H1 (cell line): ENCODE measurements at regions not wholly inside any gene's neighbourhood (a gene's known extent, or its start where the extent isn't known, plus 50 kb on each side); places are given as distances from the start of the nearest gene placed in this dataset.

ENCODE experiments used
- CTCF ChIA-PET: fragments of 300-600 bp; sonication (Branson Sonifier 250); formaldehyde crosslinking; loops from one replicate; lab custom pipeline; 2021; ENCODE audit not compliant: partially characterized antibody; lab: Charles Lee
- POLR2A ChIA-PET: fragments of 300-600 bp; sonication (Branson Sonifier 250); formaldehyde crosslinking; loops from one replicate; lab custom pipeline; 2021; ENCODE audit warnings: inconsistent platforms; ENCODE audit not compliant: partially characterized antibody; lab: Charles Lee
- DNase-seq, 2 experiments: peaks; one replicate each; pipeline versions ENCODE4 v3.0.0 to v3.0.0-alpha.2; 2010 to 2022; ENCODE audit warnings: low spot score in 2 of 2, low read depth in 1 of 2, mixed read lengths in 1 of 2
- FAIRE-seq: peaks from 2 replicates; lab custom pipeline; 2011; peaks lifted over from hg19 to GRCh38; lab: Jason Lieb, UNC
- H2AFZ ChIP-seq: 2 replicates; pipeline ENCODE4 v1.8.1; 2012; ENCODE audit warnings: low read length, inconsistent platforms
- H2AK5ac ChIP-seq: 2 replicates; pipeline ENCODE4 v1.6.1; 2013; ENCODE audit warnings: low read depth, low read length
- H2BK120ac ChIP-seq: replicated peaks from 2 replicates; pipeline ENCODE3; 2013; ENCODE audit warnings: low read depth, low read length, inconsistent platforms
- H2BK12ac ChIP-seq: 2 replicates; pipeline ENCODE4 v1.6.1; 2013; ENCODE audit warnings: low read depth, low read length
- H2BK15ac ChIP-seq: 2 replicates; pipeline ENCODE4 v1.6.1; 2013; ENCODE audit warnings: low read length
- H2BK20ac ChIP-seq: 2 replicates; pipeline ENCODE4 v1.6.1; 2013; ENCODE audit warnings: low read length
- H2BK5ac ChIP-seq: 2 replicates; pipeline ENCODE4 v1.6.1; 2013; ENCODE audit warnings: low read depth, low read length
- H3K14ac ChIP-seq: 2 replicates; pipeline ENCODE4 v1.6.1; 2013; ENCODE audit warnings: inconsistent platforms; ENCODE audit not compliant: insufficient read length
- H3K18ac ChIP-seq: 2 replicates; pipeline ENCODE4 v1.6.1; 2013; ENCODE audit warnings: low read length; ENCODE audit errors: extremely low read depth
- H3K23ac ChIP-seq: 2 replicates; pipeline ENCODE4 v1.6.1; 2013; ENCODE audit warnings: inconsistent platforms; ENCODE audit not compliant: insufficient read length
- H3K23me2 ChIP-seq: 2 replicates; pipeline ENCODE4 v1.6.1; 2013; ENCODE audit warnings: low read depth, low read length
- H3K27ac ChIP-seq: 2 replicates; pipeline ENCODE4 v1.6.1; 2011; ENCODE audit warnings: low read depth, low read length, inconsistent platforms
- H3K27me3 ChIP-seq, 4 experiments: replicated peaks in 1 of 4; 1 replicate in 1 of 4; 2 replicates in 3 of 4; pipeline versions ENCODE4 v1.6.1 to v1.8.1; 2011 to 2013; ENCODE audit warnings: low read length in 3 of 4, mild to moderate bottlenecking in 3 of 4, inconsistent platforms in 2 of 4, mixed read lengths in 2 of 4, moderate library complexity in 1 of 4; ENCODE audit not compliant: control insufficient read depth in 3 of 4, insufficient read depth in 3 of 4; ENCODE audit errors: extremely low read depth in 1 of 4
- H3K36me3 ChIP-seq, 4 experiments: 2 replicates each; pipeline versions ENCODE4 v1.6.1 to v1.8.1; 2011 to 2013; ENCODE audit warnings: mild to moderate bottlenecking in 4 of 4, low read length in 3 of 4, moderate library complexity in 2 of 4, control low read depth in 1 of 4, inconsistent platforms in 1 of 4; ENCODE audit not compliant: insufficient read depth in 4 of 4, control insufficient read depth in 2 of 4
- H3K4ac ChIP-seq: replicated peaks from 2 replicates; pipeline ENCODE3; 2013; ENCODE audit warnings: low read length, low read depth, mixed read lengths, inconsistent platforms; ENCODE audit not compliant: insufficient read length
- H3K4me1 ChIP-seq, 4 experiments: replicated peaks in 1 of 4; 1 replicate in 1 of 4; 2 replicates in 3 of 4; pipeline versions ENCODE4 v1.6.1 to v1.8.1; 2011 to 2013; ENCODE audit warnings: low read length in 3 of 4, inconsistent platforms in 2 of 4, mixed read lengths in 1 of 4; ENCODE audit not compliant: insufficient read depth in 4 of 4, control insufficient read depth in 3 of 4
- H3K4me2 ChIP-seq, 2 experiments: 2 replicates each; pipeline versions ENCODE4 v1.6.1 to v1.8.1; 2011 to 2013; ENCODE audit warnings: low read depth in 2 of 2, low read length in 2 of 2, control low read depth in 1 of 2, inconsistent platforms in 1 of 2, mild to moderate bottlenecking in 1 of 2; ENCODE audit not compliant: insufficient read depth in 1 of 2
- H3K4me3 ChIP-seq, 4 experiments: fragments of 200-600, 300-600 bp in 1 of 4; sonication (generic), shearing (Covaris generic), sonication (Bioruptor Twin) in 1 of 4; 2 replicates each; pipeline versions ENCODE4 v1.5.1 to v1.8.1; 2011 to 2016; ENCODE audit warnings: low read length in 4 of 4, low read depth in 3 of 4, control low read depth in 2 of 4, inconsistent platforms in 2 of 4, mild to moderate bottlenecking in 2 of 4, mixed read lengths in 1 of 4, moderate library complexity in 1 of 4; ENCODE audit not compliant: insufficient read depth in 2 of 4; ENCODE audit errors: extremely low read depth in 1 of 4
- H3K56ac ChIP-seq: replicated peaks from 2 replicates; pipeline ENCODE3; 2013; ENCODE audit warnings: low read depth, mild to moderate bottlenecking, mixed read lengths, low read length, inconsistent platforms; ENCODE audit not compliant: insufficient read length
- H3K79me1 ChIP-seq: 2 replicates; pipeline ENCODE4 v1.6.1; 2013; ENCODE audit warnings: low read depth, low read length, control low read depth
- H3K79me2 ChIP-seq, 2 experiments: 2 replicates each; pipeline versions ENCODE4 v1.6.1 to v1.8.1; 2012 to 2013; ENCODE audit warnings: low read length in 2 of 2, mild to moderate bottlenecking in 2 of 2, inconsistent platforms in 1 of 2; ENCODE audit not compliant: insufficient read depth in 2 of 2, control insufficient read depth in 1 of 2
- H3K9ac ChIP-seq, 4 experiments: replicated peaks in 1 of 4; 1 replicate in 1 of 4; 2 replicates in 3 of 4; pipeline versions ENCODE4 v1.6.1 to v1.8.1; 2011 to 2013; ENCODE audit warnings: low read depth in 3 of 4, low read length in 3 of 4, control low read depth in 2 of 4, mild to moderate bottlenecking in 2 of 4, moderate library complexity in 2 of 4, inconsistent platforms in 1 of 4; ENCODE audit errors: extremely low read depth in 1 of 4
- H3K9me3 ChIP-seq, 2 experiments: 2 replicates each; pipeline versions ENCODE4 v1.6.1 to v1.8.1; 2012 to 2013; ENCODE audit warnings: mild to moderate bottlenecking in 2 of 2, moderate library complexity in 2 of 2, control low read depth in 1 of 2, inconsistent platforms in 1 of 2, low read depth in 1 of 2, low read length in 1 of 2, mixed read lengths in 1 of 2; ENCODE audit not compliant: insufficient read depth in 2 of 2
- H4K20me1 ChIP-seq, 2 experiments: replicated peaks in 1 of 2; 2 replicates each; pipeline versions ENCODE3 to v1.8.1; 2011 to 2013; ENCODE audit warnings: inconsistent platforms in 2 of 2, low read length in 2 of 2, mild to moderate bottlenecking in 1 of 2; ENCODE audit not compliant: insufficient read depth in 2 of 2, control insufficient read depth in 1 of 2
- H4K5ac ChIP-seq: 2 replicates; pipeline ENCODE4 v1.6.1; 2013; ENCODE audit warnings: low read length, low read depth, mixed read lengths, inconsistent platforms; ENCODE audit not compliant: insufficient read length
- H4K8ac ChIP-seq: 2 replicates; pipeline ENCODE4 v1.8.0; 2013; ENCODE audit warnings: mild to moderate bottlenecking, moderate library complexity, low read length, inconsistent platforms; ENCODE audit not compliant: insufficient read depth; ENCODE audit errors: extremely low read depth
- H4K91ac ChIP-seq: replicated peaks from 2 replicates; pipeline ENCODE3; 2013; ENCODE audit warnings: low read length, mixed read lengths, inconsistent platforms; ENCODE audit not compliant: insufficient read length
- E2F6 ChIP-seq: IDR thresholded peaks from 2 replicates; pipeline ENCODE4 v1.6.1; 2012; ENCODE audit warnings: inconsistent platforms
- HDAC6 ChIP-seq: IDR thresholded peaks from one replicate; pipeline ENCODE4 v1.7.1; 2012; ENCODE audit warnings: low read depth, mild to moderate bottlenecking, inconsistent platforms, low read length, moderate library complexity
- MAFK ChIP-seq: IDR thresholded peaks from 2 replicates; pipeline ENCODE4 v1.6.1; 2012; ENCODE audit warnings: low read depth, mild to moderate bottlenecking, improper control_type of control experiment, low read length
- NANOG ChIP-seq: IDR thresholded peaks from 2 replicates; pipeline ENCODE4 v1.6.1; 2011; ENCODE audit warnings: low read length, low read depth, mild to moderate bottlenecking, inconsistent platforms; ENCODE audit not compliant: insufficient read depth, poor library complexity, severe bottlenecking
- RFX5 ChIP-seq: IDR thresholded peaks from 2 replicates; pipeline ENCODE4 v1.6.1; 2011; ENCODE audit warnings: low read depth, low read length, improper control_type of control experiment, borderline replicate concordance
- RXRA ChIP-seq: IDR thresholded peaks from 2 replicates; pipeline ENCODE4 v1.6.1; 2011; ENCODE audit warnings: low read depth, mild to moderate bottlenecking, low read length, moderate library complexity; ENCODE audit not compliant: insufficient read depth
- SIN3A ChIP-seq, 2 experiments: IDR thresholded peaks in 1 of 2; conservative IDR thresholded peaks in 1 of 2; 2 replicates each; pipeline ENCODE4 v1.6.1; 2011 to 2012; ENCODE audit warnings: low read length in 2 of 2, improper control_type of control experiment in 1 of 2, low read depth in 1 of 2, mild to moderate bottlenecking in 1 of 2
- SIX5 ChIP-seq: IDR thresholded peaks from 2 replicates; pipeline ENCODE4 v1.6.1; 2011; ENCODE audit warnings: mild to moderate bottlenecking, low read depth, low read length
- SP2 ChIP-seq: IDR thresholded peaks from 2 replicates; pipeline ENCODE4 v1.6.1; 2012; ENCODE audit warnings: mild to moderate bottlenecking, low read length, inconsistent platforms
- ZNF274 ChIP-seq: IDR thresholded peaks from 2 replicates; pipeline ENCODE4 v1.7.0; 2012; ENCODE audit warnings: low read length, borderline replicate concordance; ENCODE audit errors: extremely low read depth
- WGBS, 2 experiments: shearing (Covaris generic) in 1 of 2; methylation state at CpG; one replicate each; pipeline versions ENCODE4 v1.1.6 to v1.1.7; 2013 to 2015; ENCODE audit warnings: low lambda C conversion rate in 2 of 2, mixed read lengths in 2 of 2, inconsistent platforms in 1 of 2, low coverage in 1 of 2, missing lambda C conversion rate in 1 of 2; ENCODE audit not compliant: insufficient replicate concordance in 2 of 2, insufficient coverage in 1 of 2, insufficient read length in 1 of 2; ENCODE audit errors: extremely low coverage in 1 of 2, missing lambda C conversion rate in 1 of 2; 5-methylcytosine and 5-hydroxymethylcytosine counted together
- TF ChIP-seq, protein P1 (sequence below), 3 experiments: IDR thresholded peaks; 1 replicate in 2 of 3; 2 replicates in 1 of 3; pipeline versions ENCODE4 v1.5.1 to v1.6.1; 2011; ENCODE audit warnings: low read length in 3 of 3, mild to moderate bottlenecking in 3 of 3, inconsistent platforms in 2 of 3, low read depth in 1 of 3, moderate library complexity in 1 of 3; ENCODE audit not compliant: insufficient read depth in 1 of 3; ENCODE audit errors: control extremely low read depth in 1 of 3

- CTCF ChIA-PET, result interaction anchor here (1.0 kb wide), 1 partner anchor 10 kb away, joined by 3 read pairs; no protein-coding TSS in a partner anchor
- no peaks in the 10 kb centered on the region for H4K20me1 ChIP-seq
- 90% methylated on average over 4 of the region's 4 CpGs; no CpG with 5 or more reads in 1 of the 2 experiments for WGBS, 2 experiments
- no peak for FAIRE-seq
- no peak overlapping the region for H2BK20ac ChIP-seq
- no peaks in the 10 kb centered on the region for H3K36me3 ChIP-seq
- H4K5ac ChIP-seq, result no peak overlapping the region
- no peak overlapping the region for H2BK5ac ChIP-seq
- no peaks in the 10 kb centered on the region for H3K23me2 ChIP-seq
- H3K9me3 ChIP-seq, result no peaks in the 10 kb centered on the region
- H2AFZ ChIP-seq, result no peak overlapping the region; the same call in 1 of the 2 replicates
- H3K27me3 ChIP-seq, result no peaks in the 10 kb centered on the region
- H2BK120ac ChIP-seq, result no peak overlapping the region
- H3K14ac ChIP-seq, result no peak overlapping the region
- no peak overlapping the region for H3K56ac ChIP-seq
- H2AK5ac ChIP-seq, result no peak overlapping the region
- H4K8ac ChIP-seq, result no peak overlapping the region
- H4K91ac ChIP-seq, result no peak overlapping the region
- H2BK12ac ChIP-seq, result no peak overlapping the region
- H3K4ac ChIP-seq, result no peak overlapping the region
- no peak overlapping the region for H3K4me3 ChIP-seq
- no peak overlapping the region for H3K18ac ChIP-seq
- no peak overlapping the region for H3K27ac ChIP-seq
- H2BK15ac ChIP-seq, result no peak overlapping the region
- no peak overlapping the region for H3K4me2 ChIP-seq
- H3K79me1 ChIP-seq, result no peaks in the 10 kb centered on the region
- H3K4me1 ChIP-seq, result 0 out of 7 replicates have a peak, but pooled peaks cover 0 to 3% (median 0%) of the 10 kb centered on the region in 4 experiments
- no peak overlapping the region for H3K9ac ChIP-seq
- H3K23ac ChIP-seq, result no peak overlapping the region
- DNase-seq, result no peak
- no peaks in the 10 kb centered on the region for H3K79me2 ChIP-seq
- POLR2A ChIA-PET, result no interaction called here
- TF ChIP-seq SIN3A (conservative IDR thresholded peaks at IDR 0.05 in 1 of 2, IDR thresholded peaks at IDR 0.05 in 1 of 2; ENCODE audit: low read depth in 1 of 2, low read length in 2 of 2) (no peak), E2F6 (no peak), RXRA (no peak), MAFK (no peak), SIX5 (no peak), NANOG (no peak), HDAC6 (no peak), RFX5 (no peak), ZNF274 (no peak), SP2 (no peak)
- TF ChIP-seq, protein P1, sequence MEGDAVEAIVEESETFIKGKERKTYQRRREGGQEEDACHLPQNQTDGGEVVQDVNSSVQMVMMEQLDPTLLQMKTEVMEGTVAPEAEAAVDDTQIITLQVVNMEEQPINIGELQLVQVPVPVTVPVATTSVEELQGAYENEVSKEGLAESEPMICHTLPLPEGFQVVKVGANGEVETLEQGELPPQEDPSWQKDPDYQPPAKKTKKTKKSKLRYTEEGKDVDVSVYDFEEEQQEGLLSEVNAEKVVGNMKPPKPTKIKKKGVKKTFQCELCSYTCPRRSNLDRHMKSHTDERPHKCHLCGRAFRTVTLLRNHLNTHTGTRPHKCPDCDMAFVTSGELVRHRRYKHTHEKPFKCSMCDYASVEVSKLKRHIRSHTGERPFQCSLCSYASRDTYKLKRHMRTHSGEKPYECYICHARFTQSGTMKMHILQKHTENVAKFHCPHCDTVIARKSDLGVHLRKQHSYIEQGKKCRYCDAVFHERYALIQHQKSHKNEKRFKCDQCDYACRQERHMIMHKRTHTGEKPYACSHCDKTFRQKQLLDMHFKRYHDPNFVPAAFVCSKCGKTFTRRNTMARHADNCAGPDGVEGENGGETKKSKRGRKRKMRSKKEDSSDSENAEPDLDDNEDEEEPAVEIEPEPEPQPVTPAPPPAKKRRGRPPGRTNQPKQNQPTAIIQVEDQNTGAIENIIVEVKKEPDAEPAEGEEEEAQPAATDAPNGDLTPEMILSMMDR (IDR thresholded peaks at IDR 0.05; ENCODE audit: control extremely low read depth in 1 of 3, insufficient read depth in 1 of 3, low read depth in 1 of 3, low read length in 3 of 3), result no peak
Observed at GRCh38 chr12:29082522-29082921, 66.6 kb upstream of the FAR2 start.
